ENCODE measurements at regions not wholly inside any gene's neighbourhood (a gene's known extent, or its start where the extent isn't known, plus 50 kb on each side); places are given as distances from the start of the nearest gene placed in this dataset.

GRCh38 chr11:111105566-111105965 lies 140.0 kb upstream of the POU2AF2 start:
- TF ChIP-seq USF1 (IDR thresholded peaks at IDR 0.05) = no peak
- TF ChIP-seq EP300 (IDR thresholded peaks at IDR 0.05; ENCODE audit: borderline replicate concordance) = no peak
- TF ChIP-seq YY1 (IDR thresholded peaks at IDR 0.05; ENCODE audit: low read depth) = no peak
- TF ChIP-seq TCF12 (IDR thresholded peaks at IDR 0.05; ENCODE audit: low read depth) = no peak
- no peak for TF ChIP-seq TAF1 (IDR thresholded peaks at IDR 0.05; ENCODE audit: low read depth)
- TF ChIP-seq EGR1 (IDR thresholded peaks at IDR 0.05) = no peak
- no peak for TF ChIP-seq REST (IDR thresholded peaks at IDR 0.05; ENCODE audit: low read depth)
- no peak for TF ChIP-seq FOXM1 (IDR thresholded peaks at IDR 0.05; ENCODE audit: borderline replicate concordance, low read depth)
- TF ChIP-seq RAD21 (IDR thresholded peaks at IDR 0.05; ENCODE audit: low read depth) = no peak
- no peak for TF ChIP-seq MAX (IDR thresholded peaks at IDR 0.05)
- no peak for TF ChIP-seq TEAD4 (IDR thresholded peaks at IDR 0.05)

All from Ishikawa (cell line).